ENCODE measurements at regions not wholly inside any gene's neighbourhood (a gene's known extent, or its start where the extent isn't known, plus 50 kb on each side); places are given as distances from the start of the nearest gene placed in this dataset.

GRCh38 chr12:114963846-114964245, 279.9 kb upstream of the TBX3 start:
- no peak overlapping the region for H3K4me3 ChIP-seq (ENCODE audit: low read depth, low read length)
- TF ChIP-seq MAX (IDR thresholded peaks at IDR 0.05; ENCODE audit: low read depth, low read length) = no peak
- DNase-seq (ENCODE audit: low read depth) = no peak

GRCh38 chr12:114961491-114961890, 277.5 kb upstream of the TBX3 start:
- H3K4me3 ChIP-seq (ENCODE audit: low read depth, low read length) = no peak overlapping the region
- DNase-seq (ENCODE audit: low read depth) = no peak
- TF ChIP-seq POLR2A (IDR thresholded peaks at IDR 0.05; ENCODE audit: extremely low read depth, insufficient read length) (no peak), MAX (IDR thresholded peaks at IDR 0.05; ENCODE audit: low read depth, low read length) (no peak), MYC (IDR thresholded peaks at IDR 0.05; ENCODE audit: low read depth, low read length) (no peak), CTCF (IDR thresholded peaks at IDR 0.05; ENCODE audit: low read depth, low read length) (no peak)

GRCh38 chr12:114958538-114958937, 274.6 kb upstream of the TBX3 start:
- H3K4me3 ChIP-seq (ENCODE audit: low read depth, low read length) = no peak overlapping the region
- DNase-seq (ENCODE audit: low read depth) = no peak
- TF ChIP-seq POLR2A (IDR thresholded peaks at IDR 0.05; ENCODE audit: extremely low read depth, insufficient read length) (no peak), MYC (IDR thresholded peaks at IDR 0.05; ENCODE audit: low read depth, low read length) (no peak), CTCF (IDR thresholded peaks at IDR 0.05; ENCODE audit: low read depth, low read length) (no peak), MAX (IDR thresholded peaks at IDR 0.05; ENCODE audit: low read depth, low read length) (no peak)

GRCh38 chr12:114957225-114957624, 273.2 kb upstream of the TBX3 start:
- TF ChIP-seq MAX (IDR thresholded peaks at IDR 0.05; ENCODE audit: low read depth, low read length) (no peak), POLR2A (IDR thresholded peaks at IDR 0.05; ENCODE audit: extremely low read depth, insufficient read length) (no peak), MYC (IDR thresholded peaks at IDR 0.05; ENCODE audit: low read depth, low read length) (no peak), CTCF (IDR thresholded peaks at IDR 0.05; ENCODE audit: low read depth, low read length) (no peak)
- H3K4me3 ChIP-seq (ENCODE audit: low read depth, low read length) = no peak overlapping the region
- DNase-seq (ENCODE audit: low read depth) = no peak

- H3K4me3 ChIP-seq (ENCODE audit: low read depth, low read length) = no peak overlapping the region
- TF ChIP-seq CTCF (IDR thresholded peaks at IDR 0.05; ENCODE audit: low read depth, low read length) (no peak), MAX (IDR thresholded peaks at IDR 0.05; ENCODE audit: low read depth, low read length) (no peak), MYC (IDR thresholded peaks at IDR 0.05; ENCODE audit: low read depth, low read length) (no peak), POLR2A (IDR thresholded peaks at IDR 0.05; ENCODE audit: extremely low read depth, insufficient read length) (no peak)
- no peak for DNase-seq (ENCODE audit: low read depth)
These were observed 271.5 kb upstream of the TBX3 start for GRCh38 chr12:114955414-114956014.

GRCh38 chr12:114954511-114955055, 270.6 kb upstream of the TBX3 start:
- TF ChIP-seq MYC (IDR thresholded peaks at IDR 0.05; ENCODE audit: low read depth, low read length) (no peak), MAX (IDR thresholded peaks at IDR 0.05; ENCODE audit: low read depth, low read length) (no peak), POLR2A (IDR thresholded peaks at IDR 0.05; ENCODE audit: extremely low read depth, insufficient read length) (no peak), CTCF (IDR thresholded peaks at IDR 0.05; ENCODE audit: low read depth, low read length) (no peak)
- H3K4me3 ChIP-seq (ENCODE audit: low read depth, low read length) = no peak overlapping the region
- DNase-seq (ENCODE audit: low read depth) = no peak
